Fibroblast of lung (primary cell): ENCODE measurements at regions not wholly inside any gene's neighbourhood (a gene's known extent, or its start where the extent isn't known, plus 50 kb on each side); places are given as distances from the start of the nearest gene placed in this dataset.

Source experiments
- EZH2 ChIP-seq: IDR thresholded peaks from 2 replicates; pipeline ENCODE4 v1.5.1; 2012; ENCODE audit warnings: low read length, control low read depth, mild to moderate bottlenecking; ENCODE audit errors: missing control alignments
- TF ChIP-seq, protein P1 (sequence below), 2 donors: IDR thresholded peaks in 1 of 2; conservative IDR thresholded peaks in 1 of 2; 1 replicate in 1 of 2; 2 replicates in 1 of 2; pipeline ENCODE4 v1.5.1; 2011 to 2012; ENCODE audit warnings: low read length in 2 of 2, control low read depth in 1 of 2, inconsistent platforms in 1 of 2, low read depth in 1 of 2, mild to moderate bottlenecking in 1 of 2

DNA sequence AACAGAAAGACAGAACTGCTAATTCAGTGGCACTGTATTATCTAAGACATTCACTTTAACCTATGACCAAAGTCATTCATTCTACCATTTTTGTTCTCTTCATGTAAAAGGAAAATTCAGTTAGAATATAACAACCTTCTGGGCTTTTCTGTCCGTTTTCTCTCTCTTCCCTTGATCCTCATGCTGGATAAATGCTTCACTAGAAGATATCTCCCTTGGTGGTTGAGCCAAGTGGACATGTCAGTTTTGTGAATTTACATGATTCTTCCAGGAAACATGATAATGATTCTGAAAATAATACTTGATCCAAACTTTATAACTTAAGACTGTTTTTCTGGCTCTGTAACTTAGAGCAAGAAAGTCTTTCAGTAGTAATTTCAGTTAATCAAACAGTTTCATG is 1012.2 kb downstream of the SQOR start:
- TF ChIP-seq, protein P1, sequence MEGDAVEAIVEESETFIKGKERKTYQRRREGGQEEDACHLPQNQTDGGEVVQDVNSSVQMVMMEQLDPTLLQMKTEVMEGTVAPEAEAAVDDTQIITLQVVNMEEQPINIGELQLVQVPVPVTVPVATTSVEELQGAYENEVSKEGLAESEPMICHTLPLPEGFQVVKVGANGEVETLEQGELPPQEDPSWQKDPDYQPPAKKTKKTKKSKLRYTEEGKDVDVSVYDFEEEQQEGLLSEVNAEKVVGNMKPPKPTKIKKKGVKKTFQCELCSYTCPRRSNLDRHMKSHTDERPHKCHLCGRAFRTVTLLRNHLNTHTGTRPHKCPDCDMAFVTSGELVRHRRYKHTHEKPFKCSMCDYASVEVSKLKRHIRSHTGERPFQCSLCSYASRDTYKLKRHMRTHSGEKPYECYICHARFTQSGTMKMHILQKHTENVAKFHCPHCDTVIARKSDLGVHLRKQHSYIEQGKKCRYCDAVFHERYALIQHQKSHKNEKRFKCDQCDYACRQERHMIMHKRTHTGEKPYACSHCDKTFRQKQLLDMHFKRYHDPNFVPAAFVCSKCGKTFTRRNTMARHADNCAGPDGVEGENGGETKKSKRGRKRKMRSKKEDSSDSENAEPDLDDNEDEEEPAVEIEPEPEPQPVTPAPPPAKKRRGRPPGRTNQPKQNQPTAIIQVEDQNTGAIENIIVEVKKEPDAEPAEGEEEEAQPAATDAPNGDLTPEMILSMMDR (conservative IDR thresholded peaks at IDR 0.05 in 1 of 2, IDR thresholded peaks at IDR 0.05 in 1 of 2; ENCODE audit: low read depth in 1 of 2, low read length in 2 of 2), result no peak
- no peak for TF ChIP-seq EZH2
